ENCODE measurements at regions not wholly inside any gene's neighbourhood (a gene's known extent, or its start where the extent isn't known, plus 50 kb on each side); places are given as distances from the start of the nearest gene placed in this dataset.
"Not testable (repeated sequence)": the region's sequence is repeated elsewhere in the genome, so short reads cannot be mapped to it uniquely, and the experiment has no call there.

DNA sequence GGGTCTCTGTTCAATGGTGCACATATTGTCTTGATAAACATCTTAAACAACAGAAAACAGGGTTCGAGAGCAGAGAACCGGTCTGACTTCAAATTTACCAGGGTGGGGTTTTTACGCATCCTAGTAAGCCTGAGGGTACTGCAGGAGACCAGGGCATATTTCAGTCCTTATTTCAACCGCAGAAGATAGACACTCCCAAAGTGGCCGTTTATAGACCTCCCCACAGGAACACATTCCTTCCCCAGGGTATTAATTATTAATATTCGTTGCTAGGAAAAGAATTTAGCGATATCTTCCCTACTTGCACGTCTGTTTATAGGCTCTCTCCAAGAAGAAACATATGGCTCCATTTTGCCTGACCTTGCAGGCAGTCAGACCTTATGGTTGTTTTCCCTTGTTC is 1063.2 kb downstream of the DNAJB9 start:
- TF ChIP-seq, protein P1, sequence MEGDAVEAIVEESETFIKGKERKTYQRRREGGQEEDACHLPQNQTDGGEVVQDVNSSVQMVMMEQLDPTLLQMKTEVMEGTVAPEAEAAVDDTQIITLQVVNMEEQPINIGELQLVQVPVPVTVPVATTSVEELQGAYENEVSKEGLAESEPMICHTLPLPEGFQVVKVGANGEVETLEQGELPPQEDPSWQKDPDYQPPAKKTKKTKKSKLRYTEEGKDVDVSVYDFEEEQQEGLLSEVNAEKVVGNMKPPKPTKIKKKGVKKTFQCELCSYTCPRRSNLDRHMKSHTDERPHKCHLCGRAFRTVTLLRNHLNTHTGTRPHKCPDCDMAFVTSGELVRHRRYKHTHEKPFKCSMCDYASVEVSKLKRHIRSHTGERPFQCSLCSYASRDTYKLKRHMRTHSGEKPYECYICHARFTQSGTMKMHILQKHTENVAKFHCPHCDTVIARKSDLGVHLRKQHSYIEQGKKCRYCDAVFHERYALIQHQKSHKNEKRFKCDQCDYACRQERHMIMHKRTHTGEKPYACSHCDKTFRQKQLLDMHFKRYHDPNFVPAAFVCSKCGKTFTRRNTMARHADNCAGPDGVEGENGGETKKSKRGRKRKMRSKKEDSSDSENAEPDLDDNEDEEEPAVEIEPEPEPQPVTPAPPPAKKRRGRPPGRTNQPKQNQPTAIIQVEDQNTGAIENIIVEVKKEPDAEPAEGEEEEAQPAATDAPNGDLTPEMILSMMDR (IDR thresholded peaks at IDR 0.05; ENCODE audit: low read depth, low read length, missing input control): not testable (repeated sequence)
- not testable (repeated sequence) for TF ChIP-seq EGR1 (IDR thresholded peaks at IDR 0.05; ENCODE audit: low read depth in 2 of 2); MAX (IDR thresholded peaks at IDR 0.05); GABPA (IDR thresholded peaks at IDR 0.05 in 1 of 2, conservative IDR thresholded peaks at IDR 0.05 in 1 of 2); RAD21 (IDR thresholded peaks at IDR 0.05); ATF3 (IDR thresholded peaks at IDR 0.05); HNF4A (conservative IDR thresholded peaks at IDR 0.05); TAF1 (conservative IDR thresholded peaks at IDR 0.05)
- TF ChIP-seq, protein P2, sequence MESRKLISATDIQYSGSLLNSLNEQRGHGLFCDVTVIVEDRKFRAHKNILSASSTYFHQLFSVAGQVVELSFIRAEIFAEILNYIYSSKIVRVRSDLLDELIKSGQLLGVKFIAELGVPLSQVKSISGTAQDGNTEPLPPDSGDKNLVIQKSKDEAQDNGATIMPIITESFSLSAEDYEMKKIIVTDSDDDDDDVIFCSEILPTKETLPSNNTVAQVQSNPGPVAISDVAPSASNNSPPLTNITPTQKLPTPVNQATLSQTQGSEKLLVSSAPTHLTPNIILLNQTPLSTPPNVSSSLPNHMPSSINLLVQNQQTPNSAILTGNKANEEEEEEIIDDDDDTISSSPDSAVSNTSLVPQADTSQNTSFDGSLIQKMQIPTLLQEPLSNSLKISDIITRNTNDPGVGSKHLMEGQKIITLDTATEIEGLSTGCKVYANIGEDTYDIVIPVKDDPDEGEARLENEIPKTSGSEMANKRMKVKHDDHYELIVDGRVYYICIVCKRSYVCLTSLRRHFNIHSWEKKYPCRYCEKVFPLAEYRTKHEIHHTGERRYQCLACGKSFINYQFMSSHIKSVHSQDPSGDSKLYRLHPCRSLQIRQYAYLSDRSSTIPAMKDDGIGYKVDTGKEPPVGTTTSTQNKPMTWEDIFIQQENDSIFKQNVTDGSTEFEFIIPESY (IDR thresholded peaks at IDR 0.05): not testable (repeated sequence)

Data from liver (tissue), 3 donors.